OCI-LY1 (cell line): ENCODE measurements at regions not wholly inside any gene's neighbourhood (a gene's known extent, or its start where the extent isn't known, plus 50 kb on each side); places are given as distances from the start of the nearest gene placed in this dataset.

Experiments used
- H2AFZ ChIP-seq: fragments of 200-600 bp; sonication (generic), shearing (Covaris generic); 2 replicates; pipeline ENCODE4 v1.6.0; 2014; ENCODE audit warnings: antibody characterized with exemption, mild to moderate bottlenecking, low read length
- H3F3A ChIP-seq: fragments of 200-600 bp; sonication (generic), shearing (Covaris generic); 2 replicates; pipeline ENCODE4 v1.6.0; 2014; ENCODE audit warnings: mild to moderate bottlenecking, antibody characterized with exemption, low read length, moderate library complexity; ENCODE audit not compliant: insufficient read depth
- H3K27ac ChIP-seq: fragments of 200-600 bp; sonication (generic); 2 replicates; pipeline ENCODE4 v1.5.1; 2014; ENCODE audit warnings: low read length, mixed run types, mild to moderate bottlenecking, low read depth; ENCODE audit not compliant: poor library complexity, severe bottlenecking
- H3K27me3 ChIP-seq: fragments of 200-600 bp; sonication (generic); 2 replicates; pipeline ENCODE4 v1.6.0; 2014; ENCODE audit warnings: antibody characterized with exemption, mild to moderate bottlenecking, low read length, moderate library complexity; ENCODE audit not compliant: insufficient read depth
- H3K36me3 ChIP-seq: fragments of 200-600 bp; sonication (generic); 2 replicates; pipeline ENCODE4 v1.6.1; 2014; ENCODE audit warnings: mild to moderate bottlenecking, antibody characterized with exemption, low read length, moderate library complexity, mixed read lengths; ENCODE audit not compliant: insufficient read depth
- H3K4me1 ChIP-seq: fragments of 200-600 bp; sonication (generic); 2 replicates; pipeline ENCODE4 v1.5.1; 2014; ENCODE audit warnings: mild to moderate bottlenecking, low read length, moderate library complexity; ENCODE audit not compliant: insufficient read depth, severe bottlenecking
- H3K4me2 ChIP-seq: fragments of 200-600 bp; sonication (generic), shearing (Covaris generic); 2 replicates; pipeline ENCODE4 v1.6.1; 2014; ENCODE audit warnings: low read length
- H3K4me3 ChIP-seq: fragments of 200-600 bp; sonication (generic); 2 replicates; pipeline ENCODE4 v1.5.1; 2014; ENCODE audit warnings: low read length, low read depth, mild to moderate bottlenecking, mixed read lengths; ENCODE audit not compliant: poor library complexity, severe bottlenecking
- H3K79me2 ChIP-seq: fragments of 200-600 bp; shearing (Covaris generic); 2 replicates; pipeline ENCODE4 v1.6.1; 2016; ENCODE audit warnings: mixed run types, low read length, mixed read lengths; ENCODE audit not compliant: insufficient read depth
- H3K9ac ChIP-seq: fragments of 200-600 bp; sonication (generic), shearing (Covaris generic); 2 replicates; pipeline ENCODE4 v1.6.1; 2014; ENCODE audit warnings: mild to moderate bottlenecking, low read length, mixed read lengths
- H3K9me2 ChIP-seq: fragments of 200-600 bp; sonication (generic), shearing (Covaris generic); 2 replicates; pipeline ENCODE4 v1.6.1; 2014; ENCODE audit warnings: low read depth, mild to moderate bottlenecking, low read length, mixed read lengths
- H3K9me3 ChIP-seq: fragments of 200-600 bp; shearing (Covaris generic); 2 replicates; pipeline ENCODE4 v1.6.1; 2014; ENCODE audit warnings: low read length, mixed read lengths
- H4K20me1 ChIP-seq: fragments of 200-600 bp; sonication (generic), shearing (Covaris generic); 2 replicates; pipeline ENCODE4 v1.6.0; 2016; ENCODE audit warnings: mild to moderate bottlenecking, low read length; ENCODE audit not compliant: insufficient read depth
- CTCF ChIP-seq: fragments of 200-600 bp; sonication (generic), shearing (Covaris generic); IDR thresholded peaks from 2 replicates; pipeline ENCODE4 v1.5.1; 2017; ENCODE audit warnings: mild to moderate bottlenecking, antibody characterized with exemption, low read length, moderate library complexity, mixed read lengths
- EZH2 ChIP-seq: fragments of 200-600 bp; sonication (generic), shearing (Covaris generic); IDR thresholded peaks from 2 replicates; pipeline ENCODE4 v1.8.0; 2017; ENCODE audit warnings: borderline replicate concordance, mixed run types, mild to moderate bottlenecking, antibody characterized with exemption, low read length, moderate library complexity, mixed read lengths

DNA sequence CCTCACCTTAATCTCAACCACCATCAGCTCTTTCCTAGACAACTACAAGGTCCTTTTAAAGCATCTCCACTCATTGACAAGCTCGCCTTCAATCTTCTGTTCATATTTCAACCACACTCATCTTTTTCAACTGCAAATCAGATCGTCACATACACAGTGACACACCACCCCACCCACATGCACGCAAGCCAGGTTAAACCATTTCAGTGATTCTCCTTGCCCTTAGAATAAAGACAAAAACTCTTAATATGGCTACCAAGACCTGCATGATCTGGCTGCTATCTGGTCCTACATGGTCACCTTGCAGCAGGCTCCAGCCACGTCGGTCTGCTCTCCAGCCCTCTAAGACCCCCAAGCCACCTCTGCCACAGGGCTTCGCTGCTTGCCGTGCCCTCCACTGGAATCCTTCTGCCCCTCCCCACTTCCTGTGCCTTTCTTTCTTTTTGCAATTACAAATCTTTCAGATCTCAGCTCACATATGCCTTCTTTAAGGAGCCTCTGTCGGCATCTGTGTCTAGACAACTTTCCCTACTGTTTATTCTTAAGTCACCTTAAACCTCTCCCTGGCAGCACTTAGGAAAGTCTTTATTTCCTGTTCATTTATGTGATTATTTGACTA is 507.3 kb upstream of the ARID1B start:
- Histone ChIP-seq H3K27ac (no peak overlapping the region), H3K9me3 (no peaks in the 10 kb centered on the region), H3K4me2 (no peak overlapping the region), H3K4me3 (no peak overlapping the region), H3K9me2 (no peaks in the 10 kb centered on the region), H3K27me3 (no peaks in the 10 kb centered on the region), H3K9ac (no peak overlapping the region), H2AFZ (no peak overlapping the region), H3K79me2 (no peaks in the 10 kb centered on the region), H3K36me3 (no peaks in the 10 kb centered on the region; the same call in 1 of the 2 replicates), H3K4me1 (no peaks in the 10 kb centered on the region), H4K20me1 (no peaks in the 10 kb centered on the region), H3F3A (no peaks in the 10 kb centered on the region)
- TF ChIP-seq EZH2, result no peak
- TF ChIP-seq CTCF, result no peak

GRCh38 chr6:156268849-156269248 is 508.3 kb upstream of the ARID1B start:
- no peaks in the 10 kb centered on the region for H3K9me2 ChIP-seq
- H3K9me3 ChIP-seq, result no peaks in the 10 kb centered on the region
- TF ChIP-seq EZH2 (no peak), CTCF (no peak)
- H3K27ac ChIP-seq, result no peak overlapping the region
- no peak overlapping the region for H3K4me2 ChIP-seq
- H2AFZ ChIP-seq, result no peak overlapping the region
- H3K27me3 ChIP-seq, result no peaks in the 10 kb centered on the region
- H3K9ac ChIP-seq, result no peak overlapping the region
- H4K20me1 ChIP-seq, result no peaks in the 10 kb centered on the region
- H3F3A ChIP-seq, result no peaks in the 10 kb centered on the region
- H3K79me2 ChIP-seq, result no peaks in the 10 kb centered on the region
- no peaks in the 10 kb centered on the region; the same call in 1 of the 2 replicates for H3K36me3 ChIP-seq
- no peak overlapping the region for H3K4me3 ChIP-seq
- no peaks in the 10 kb centered on the region for H3K4me1 ChIP-seq

DNA sequence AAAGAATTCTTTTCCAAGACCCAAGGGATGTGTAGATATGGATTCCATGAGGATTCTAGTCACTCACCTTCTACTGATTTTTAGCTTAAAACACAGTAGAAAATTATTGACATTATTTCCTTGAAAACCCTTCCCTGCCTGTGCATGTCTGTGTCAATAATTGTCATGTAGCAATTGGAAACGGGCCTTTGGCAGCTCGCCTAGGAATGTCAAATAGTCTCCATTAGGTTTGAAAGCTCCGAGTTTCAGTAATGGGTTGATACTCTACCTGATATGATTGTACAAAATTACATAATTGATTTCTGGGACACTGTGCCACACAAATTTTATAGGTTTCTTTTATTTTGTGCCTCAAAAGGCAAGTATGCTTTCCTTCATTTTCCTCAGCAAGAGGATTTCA is 515.2 kb upstream of the ARID1B start:
- no peaks in the 10 kb centered on the region for H4K20me1 ChIP-seq
- TF ChIP-seq EZH2 (no peak), CTCF (no peak)
- no peak overlapping the region for H3K9ac ChIP-seq
- H2AFZ ChIP-seq, result no peak overlapping the region
- no peaks in the 10 kb centered on the region for H3K36me3 ChIP-seq
- H3F3A ChIP-seq, result no peaks in the 10 kb centered on the region
- no peak overlapping the region for H3K4me2 ChIP-seq
- H3K9me3 ChIP-seq, result no peaks in the 10 kb centered on the region
- no peaks in the 10 kb centered on the region for H3K4me1 ChIP-seq
- H3K27me3 ChIP-seq, result no peaks in the 10 kb centered on the region
- H3K79me2 ChIP-seq, result no peaks in the 10 kb centered on the region
- no peak overlapping the region for H3K27ac ChIP-seq
- no peaks in the 10 kb centered on the region for H3K9me2 ChIP-seq
- H3K4me3 ChIP-seq, result no peak overlapping the region
